IMR-90 (cell line): ENCODE measurements at regions not wholly inside any gene's neighbourhood (a gene's known extent, or its start where the extent isn't known, plus 50 kb on each side); places are given as distances from the start of the nearest gene placed in this dataset.

Experiments used
- ATAC-seq: fragments of 200-7000 bp; cut with Tn5 transposase; 2 replicates; pipeline ENCODE4 v1.9.1; 2020; ENCODE audit warnings: low read depth, mild to moderate bottlenecking, moderate library complexity
- BruUV-seq: library from RNA; stranded (reverse); fragments of 400-500 nt; replicated peaks from 2 replicates; lab custom pipeline; 2021; lab: Mats Ljungman, UMichigan
- CTCF ChIA-PET: fragments of 300-600 bp; formaldehyde crosslinking; extraction: SDS; loops from one replicate; lab custom pipeline; 2021; ENCODE audit warnings: antibody characterized with exemption; lab: Yijun Ruan, JAX
- POLR2A ChIA-PET: fragments of 300-600 bp; sonication (Branson Sonifier 250); formaldehyde crosslinking; loops from one replicate; lab custom pipeline; 2022; ENCODE audit warnings: antibody characterized with exemption; ENCODE audit not compliant: unreplicated experiment; lab: Charles Lee
- DNase-seq: peaks from one replicate; pipeline ENCODE4 v3.0.0; 2013
- H2AFZ ChIP-seq: replicated peaks from 2 replicates; pipeline ENCODE3; 2013; ENCODE audit warnings: low read length, mild to moderate bottlenecking; ENCODE audit not compliant: poor library complexity
- H2AK5ac ChIP-seq: 2 replicates; pipeline ENCODE4 v1.6.1; 2013; ENCODE audit warnings: low read depth, low read length, inconsistent platforms
- H2AK9ac ChIP-seq: replicated peaks from 2 replicates; pipeline ENCODE3; 2013; ENCODE audit warnings: mild to moderate bottlenecking, low read depth, low read length, moderate library complexity; ENCODE audit not compliant: poor library complexity
- H2BK120ac ChIP-seq: 2 replicates; pipeline ENCODE4 v1.6.1; 2013; ENCODE audit warnings: low read depth, low read length, inconsistent platforms
- H2BK15ac ChIP-seq: 3 replicates; pipeline ENCODE4 v1.6.1; 2013; ENCODE audit warnings: low read depth, low read length, inconsistent platforms
- H2BK20ac ChIP-seq: 2 replicates; pipeline ENCODE4 v1.6.1; 2013; ENCODE audit warnings: low read depth, mild to moderate bottlenecking, inconsistent platforms, low read length, moderate library complexity
- H2BK5ac ChIP-seq: 2 replicates; pipeline ENCODE4 v1.6.1; 2013; ENCODE audit warnings: mild to moderate bottlenecking, low read depth, low read length, inconsistent platforms; ENCODE audit not compliant: poor library complexity, severe bottlenecking
- H3K14ac ChIP-seq: replicated peaks from 2 replicates; pipeline ENCODE4 v1.6.1; 2013; ENCODE audit warnings: low read depth, low read length, inconsistent platforms
- H3K18ac ChIP-seq: 2 replicates; pipeline ENCODE4 v1.6.1; 2013; ENCODE audit warnings: low read depth, low read length, control low read depth
- H3K23ac ChIP-seq: 2 replicates; pipeline ENCODE4 v1.6.1; 2013; ENCODE audit warnings: low read depth, low read length, inconsistent platforms
- H3K27ac ChIP-seq: 2 replicates; pipeline ENCODE4 v1.5.1; 2013; ENCODE audit warnings: mild to moderate bottlenecking, control low read depth, low read length; ENCODE audit not compliant: insufficient read depth
- H3K27me3 ChIP-seq: 2 replicates; pipeline ENCODE4 v1.6.1; 2013; ENCODE audit warnings: low read length; ENCODE audit not compliant: control insufficient read depth, insufficient read depth
- H3K36me3 ChIP-seq: 2 replicates; pipeline ENCODE4 v1.6.1; 2013; ENCODE audit warnings: low read length, mixed read lengths; ENCODE audit not compliant: control insufficient read depth, insufficient read depth
- H3K4ac ChIP-seq: 2 replicates; pipeline ENCODE4 v1.6.1; 2013; ENCODE audit warnings: low read depth, low read length, inconsistent platforms
- H3K4me1 ChIP-seq: 2 replicates; pipeline ENCODE4 v1.6.1; 2013; ENCODE audit warnings: low read length, mixed read lengths; ENCODE audit not compliant: control insufficient read depth, insufficient read depth
- H3K4me2 ChIP-seq: 2 replicates; pipeline ENCODE4 v1.6.1; 2013; ENCODE audit warnings: low read depth, mild to moderate bottlenecking, control low read depth, low read length, moderate library complexity
- H3K4me3 ChIP-seq: 2 replicates; pipeline ENCODE4 v1.5.1; 2013; ENCODE audit warnings: low read depth, mild to moderate bottlenecking, control low read depth, low read length, moderate library complexity; ENCODE audit not compliant: insufficient read depth
- H3K56ac ChIP-seq: 2 replicates; pipeline ENCODE4 v1.6.1; 2013; ENCODE audit warnings: low read length, inconsistent platforms; ENCODE audit not compliant: insufficient read depth; ENCODE audit errors: extremely low read depth
- H3K79me1 ChIP-seq, 2 experiments: 2 replicates each; pipeline ENCODE4 v1.6.1; 2013; ENCODE audit warnings: low read length in 2 of 2, inconsistent platforms in 1 of 2, low read depth in 1 of 2
- H3K9ac ChIP-seq: 2 replicates; pipeline ENCODE4 v1.6.1; 2013; ENCODE audit warnings: low read depth, low read length, control low read depth
- H3K9me1 ChIP-seq: 2 replicates; pipeline ENCODE4 v1.6.1; 2013; ENCODE audit warnings: low read length, inconsistent platforms; ENCODE audit not compliant: insufficient read depth
- H3K9me3 ChIP-seq: 2 replicates; pipeline ENCODE4 v1.6.1; 2013; ENCODE audit warnings: low read length; ENCODE audit not compliant: control insufficient read depth, insufficient read depth
- H4K20me1 ChIP-seq: 2 replicates; pipeline ENCODE4 v1.6.1; 2013; ENCODE audit warnings: low read length, inconsistent platforms; ENCODE audit not compliant: insufficient read depth
- H4K5ac ChIP-seq: 2 replicates; pipeline ENCODE4 v1.6.1; 2013; ENCODE audit warnings: mild to moderate bottlenecking, low read depth, low read length, control low read depth
- H4K8ac ChIP-seq, 2 experiments: 2 replicates each; pipeline ENCODE4 v1.6.1; 2013; ENCODE audit warnings: low read depth in 2 of 2, low read length in 2 of 2, control low read depth in 1 of 2, inconsistent platforms in 1 of 2
- H4K91ac ChIP-seq: 2 replicates; pipeline ENCODE4 v1.6.1; 2013; ENCODE audit warnings: low read depth, low read length, inconsistent platforms; ENCODE audit not compliant: insufficient read depth
- BHLHE40 ChIP-seq: fragments of 150-350 bp; IDR thresholded peaks from 2 replicates; pipeline ENCODE4 v1.6.1; 2016; ENCODE audit warnings: mild to moderate bottlenecking, low read depth, low read length
- CEBPB ChIP-seq: IDR thresholded peaks from 2 replicates; pipeline ENCODE4 v1.6.1; 2012; ENCODE audit warnings: low read depth, low read length, improper control_type of control experiment
- FOS ChIP-seq: fragments of 150-350 bp; IDR thresholded peaks from 2 replicates; pipeline ENCODE4 v1.6.1; 2016; ENCODE audit warnings: low read depth, low read length
- MAFK ChIP-seq: IDR thresholded peaks from 2 replicates; pipeline ENCODE4 v1.6.1; 2012; ENCODE audit warnings: low read depth, low read length, improper control_type of control experiment
- MXI1 ChIP-seq: IDR thresholded peaks from 2 replicates; pipeline ENCODE4 v1.6.1; 2012; ENCODE audit warnings: low read depth, mild to moderate bottlenecking, low read length, moderate library complexity, borderline replicate concordance
- NFE2L2 ChIP-seq: fragments of 150-350 bp; IDR thresholded peaks from 2 replicates; pipeline ENCODE4 v1.6.1; 2016; ENCODE audit warnings: low read depth, mild to moderate bottlenecking, low read length
- POLR2A ChIP-seq: IDR thresholded peaks from 2 replicates; pipeline ENCODE4 v1.6.1; 2012; ENCODE audit warnings: mild to moderate bottlenecking, low read depth, low read length
- RAD21 ChIP-seq: IDR thresholded peaks from 2 replicates; pipeline ENCODE4 v1.6.1; 2012; ENCODE audit warnings: low read length, improper control_type of control experiment
- RCOR1 ChIP-seq: IDR thresholded peaks from 2 replicates; pipeline ENCODE4 v1.6.1; 2012; ENCODE audit warnings: mild to moderate bottlenecking, low read length, improper control_type of control experiment; ENCODE audit not compliant: insufficient replicate concordance
- RFX5 ChIP-seq: IDR thresholded peaks from 2 replicates; pipeline ENCODE4 v1.8.0; 2012; ENCODE audit warnings: low read depth, mild to moderate bottlenecking, low read length, moderate library complexity
- dilution Hi-C: fragments of 300-500 bp; cut with HindIII; formaldehyde crosslinking; loops from one replicate; pipeline ENCODE4 v1.14.3; 2018; ENCODE audit warnings: low sequenced_read_pairs; ENCODE audit not compliant: unreplicated experiment
- in situ Hi-C: fragments of 300-500 bp; cut with MboI; formaldehyde crosslinking; loops from 3 replicates; pipeline ENCODE4 v1.14.3; 2019; ENCODE audit warnings: low sequenced_read_pairs, inconsistent platforms, mixed read lengths
- intact Hi-C: fragments of 100-400 bp; cut with micrococcal nuclease; formaldehyde crosslinking; loops from 2 replicates; pipeline ENCODE4 v1.10.0; 2022
- TF ChIP-seq, protein P1 (sequence below): conservative IDR thresholded peaks from 2 replicates; pipeline ENCODE4 v1.5.1; 2012; ENCODE audit warnings: mild to moderate bottlenecking, low read depth, low read length, improper control_type of control experiment
- TF ChIP-seq, protein P2 (sequence below): fragments of 150-350 bp; IDR thresholded peaks from 2 replicates; pipeline ENCODE4 v1.6.1; 2016; ENCODE audit warnings: low read depth, mild to moderate bottlenecking, low read length, moderate library complexity, borderline replicate concordance
- TF ChIP-seq, protein P3 (sequence below): fragments of 150-350 bp; IDR thresholded peaks from 2 replicates; pipeline ENCODE4 v1.6.1; 2017; ENCODE audit warnings: mild to moderate bottlenecking, antibody characterized with exemption, low read length, low read depth

DNA sequence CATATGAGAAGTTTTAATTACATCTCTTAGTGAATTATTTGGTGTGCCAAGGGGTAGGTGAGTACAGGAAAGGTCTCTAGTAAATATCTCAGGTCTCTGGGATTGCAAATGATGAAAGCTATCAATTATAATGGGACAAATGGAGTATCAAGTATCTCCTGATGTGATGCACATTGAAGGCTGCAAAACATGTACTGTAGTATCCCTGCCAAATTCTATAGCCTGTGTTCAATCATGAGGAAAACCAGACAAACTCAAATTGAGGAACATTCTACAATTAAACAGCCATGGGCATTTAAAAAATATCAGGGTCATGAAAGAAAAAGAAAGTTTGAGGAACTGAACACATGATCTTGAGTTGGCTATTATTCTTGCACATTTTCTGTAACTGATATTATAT lies 665.4 kb upstream of the PABPC4L start:
- TF ChIP-seq RCOR1 (no peak), RFX5 (no peak), RAD21 (no peak), MXI1 (no peak), BHLHE40 (no peak), FOS (no peak), POLR2A (no peak), NFE2L2 (no peak), MAFK (no peak), CEBPB (no peak)
- TF ChIP-seq, protein P1, sequence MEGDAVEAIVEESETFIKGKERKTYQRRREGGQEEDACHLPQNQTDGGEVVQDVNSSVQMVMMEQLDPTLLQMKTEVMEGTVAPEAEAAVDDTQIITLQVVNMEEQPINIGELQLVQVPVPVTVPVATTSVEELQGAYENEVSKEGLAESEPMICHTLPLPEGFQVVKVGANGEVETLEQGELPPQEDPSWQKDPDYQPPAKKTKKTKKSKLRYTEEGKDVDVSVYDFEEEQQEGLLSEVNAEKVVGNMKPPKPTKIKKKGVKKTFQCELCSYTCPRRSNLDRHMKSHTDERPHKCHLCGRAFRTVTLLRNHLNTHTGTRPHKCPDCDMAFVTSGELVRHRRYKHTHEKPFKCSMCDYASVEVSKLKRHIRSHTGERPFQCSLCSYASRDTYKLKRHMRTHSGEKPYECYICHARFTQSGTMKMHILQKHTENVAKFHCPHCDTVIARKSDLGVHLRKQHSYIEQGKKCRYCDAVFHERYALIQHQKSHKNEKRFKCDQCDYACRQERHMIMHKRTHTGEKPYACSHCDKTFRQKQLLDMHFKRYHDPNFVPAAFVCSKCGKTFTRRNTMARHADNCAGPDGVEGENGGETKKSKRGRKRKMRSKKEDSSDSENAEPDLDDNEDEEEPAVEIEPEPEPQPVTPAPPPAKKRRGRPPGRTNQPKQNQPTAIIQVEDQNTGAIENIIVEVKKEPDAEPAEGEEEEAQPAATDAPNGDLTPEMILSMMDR, result no peak
- TF ChIP-seq, protein P2, sequence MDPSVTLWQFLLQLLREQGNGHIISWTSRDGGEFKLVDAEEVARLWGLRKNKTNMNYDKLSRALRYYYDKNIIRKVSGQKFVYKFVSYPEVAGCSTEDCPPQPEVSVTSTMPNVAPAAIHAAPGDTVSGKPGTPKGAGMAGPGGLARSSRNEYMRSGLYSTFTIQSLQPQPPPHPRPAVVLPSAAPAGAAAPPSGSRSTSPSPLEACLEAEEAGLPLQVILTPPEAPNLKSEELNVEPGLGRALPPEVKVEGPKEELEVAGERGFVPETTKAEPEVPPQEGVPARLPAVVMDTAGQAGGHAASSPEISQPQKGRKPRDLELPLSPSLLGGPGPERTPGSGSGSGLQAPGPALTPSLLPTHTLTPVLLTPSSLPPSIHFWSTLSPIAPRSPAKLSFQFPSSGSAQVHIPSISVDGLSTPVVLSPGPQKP, result no peak
- TF ChIP-seq, protein P3, sequence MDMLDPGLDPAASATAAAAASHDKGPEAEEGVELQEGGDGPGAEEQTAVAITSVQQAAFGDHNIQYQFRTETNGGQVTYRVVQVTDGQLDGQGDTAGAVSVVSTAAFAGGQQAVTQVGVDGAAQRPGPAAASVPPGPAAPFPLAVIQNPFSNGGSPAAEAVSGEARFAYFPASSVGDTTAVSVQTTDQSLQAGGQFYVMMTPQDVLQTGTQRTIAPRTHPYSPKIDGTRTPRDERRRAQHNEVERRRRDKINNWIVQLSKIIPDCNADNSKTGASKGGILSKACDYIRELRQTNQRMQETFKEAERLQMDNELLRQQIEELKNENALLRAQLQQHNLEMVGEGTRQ, result no peak
- no peak overlapping the region for H2BK5ac ChIP-seq
- no peaks in the 10 kb centered on the region for H3K9me1 ChIP-seq
- no peak overlapping the region for H3K23ac ChIP-seq
- H3K9ac ChIP-seq, result no peak overlapping the region
- H3K4me1 ChIP-seq, result no peaks in the 10 kb centered on the region
- no peak overlapping the region for H3K56ac ChIP-seq
- no peaks in the 10 kb centered on the region for H4K20me1 ChIP-seq
- no peak overlapping the region for H3K4me2 ChIP-seq
- no peak overlapping the region for H3K4ac ChIP-seq
- no peaks in the 10 kb centered on the region for H3K27me3 ChIP-seq
- H3K14ac ChIP-seq, result no peak overlapping the region
- no peak overlapping the region for H3K27ac ChIP-seq
- no peaks in the 10 kb centered on the region for H3K36me3 ChIP-seq
- BruUV-seq, result no TSS peak
- H3K79me1 ChIP-seq, result no peaks in the 10 kb centered on the region
- ChIA-PET CTCF (no interaction called here), POLR2A (no interaction called here)
- H2BK120ac ChIP-seq, result no peak overlapping the region
- no peak overlapping the region for H2AK5ac ChIP-seq
- 0 out of 2 replicates have a peak, but pooled peaks cover 1% of the 10 kb centered on the region for H3K9me3 ChIP-seq
- in situ Hi-C loops, result no loop called here
- H4K5ac ChIP-seq, result no peak overlapping the region
- no peak overlapping the region for H2BK20ac ChIP-seq
- no peak overlapping the region for H4K91ac ChIP-seq
- H3K4me3 ChIP-seq, result no peak overlapping the region
- ATAC-seq (no peak), DNase-seq (no peak)
- dilution Hi-C loops, result no loop called here
- intact Hi-C loops, result no loop called here
- H2AFZ ChIP-seq, result no peak overlapping the region
- H2BK15ac ChIP-seq, result no peak overlapping the region
- H4K8ac ChIP-seq, result no peak overlapping the region
- no peak overlapping the region for H3K18ac ChIP-seq
- H2AK9ac ChIP-seq, result no peak overlapping the region
